ENCODE measurements at regions not wholly inside any gene's neighbourhood (a gene's known extent, or its start where the extent isn't known, plus 50 kb on each side); places are given as distances from the start of the nearest gene placed in this dataset.

GRCh38 chr11:134908583-134908982 lies 496.5 kb upstream of the B3GAT1 start:
- DNase-seq (ENCODE audit: low read depth in 3 of 3) = no peak

- no peak for DNase-seq (ENCODE audit: low read depth in 3 of 3)
These were observed 495.6 kb upstream of the B3GAT1 start for GRCh38 chr11:134907636-134908035.

- no peak for DNase-seq (ENCODE audit: low read depth in 3 of 3)
These were observed 494.4 kb upstream of the B3GAT1 start for GRCh38 chr11:134906356-134906955.

GRCh38 chr11:134905928-134906327 lies 493.9 kb upstream of the B3GAT1 start:
- no peak for DNase-seq (ENCODE audit: low read depth in 3 of 3)

GRCh38 chr11:134905517-134905916 lies 493.5 kb upstream of the B3GAT1 start:
- no peak for DNase-seq (ENCODE audit: low read depth in 3 of 3)

GRCh38 chr11:134904103-134904790 lies 492.2 kb upstream of the B3GAT1 start:
- DNase-seq (ENCODE audit: low read depth in 3 of 3) = no peak

- DNase-seq (ENCODE audit: low read depth in 3 of 3) = no peak
These were observed 490.2 kb upstream of the B3GAT1 start for GRCh38 chr11:134901955-134902918.

- no peak for DNase-seq (ENCODE audit: low read depth in 3 of 3)
These were observed 489.5 kb upstream of the B3GAT1 start for GRCh38 chr11:134901542-134901941.

GRCh38 chr11:134893810-134894685 lies 482.0 kb upstream of the B3GAT1 start:
- DNase-seq (ENCODE audit: low read depth in 3 of 3) = no peak

- DNase-seq (ENCODE audit: low read depth in 3 of 3) = no peak
These were observed 478.4 kb upstream of the B3GAT1 start for GRCh38 chr11:134890446-134890845.

- no peak for DNase-seq (ENCODE audit: low read depth in 3 of 3)
These were observed 477.8 kb upstream of the B3GAT1 start for GRCh38 chr11:134889832-134890231.

- DNase-seq (ENCODE audit: low read depth in 3 of 3) = no peak
These were observed 476.8 kb upstream of the B3GAT1 start for GRCh38 chr11:134888821-134889220.

- no peak for DNase-seq (ENCODE audit: low read depth in 3 of 3)
These were observed 475.9 kb upstream of the B3GAT1 start for GRCh38 chr11:134887896-134888295.

GRCh38 chr11:134883484-134883883 lies 471.4 kb upstream of the B3GAT1 start:
- DNase-seq (ENCODE audit: low read depth in 3 of 3) = no peak

GRCh38 chr11:134882671-134883297 lies 470.7 kb upstream of the B3GAT1 start:
- DNase-seq (ENCODE audit: low read depth in 3 of 3) = no peak

GRCh38 chr11:134882141-134882540 lies 470.1 kb upstream of the B3GAT1 start:
- DNase-seq (ENCODE audit: low read depth in 3 of 3) = no peak

- DNase-seq (ENCODE audit: low read depth in 3 of 3) = no peak
These were observed 468.7 kb upstream of the B3GAT1 start for GRCh38 chr11:134880788-134881187.

- DNase-seq (ENCODE audit: low read depth in 3 of 3) = no peak
These were observed 467.9 kb upstream of the B3GAT1 start for GRCh38 chr11:134879931-134880330.

- DNase-seq (ENCODE audit: low read depth in 3 of 3) = no peak
These were observed 467.3 kb upstream of the B3GAT1 start for GRCh38 chr11:134879341-134879740.

GRCh38 chr11:134878785-134879184 lies 466.7 kb upstream of the B3GAT1 start:
- DNase-seq (ENCODE audit: low read depth in 3 of 3) = no peak

GRCh38 chr11:134876226-134876625 lies 464.2 kb upstream of the B3GAT1 start:
- no peak for DNase-seq (ENCODE audit: low read depth in 3 of 3)

All from stimulated activated CD4-positive, alpha-beta T cell treated with anti-CD3 and anti-CD28 coated beads, TNF-alpha, amount 100 ng/mL, for 4 hours (primary cell).